Iris pigment epithelial cell (primary cell): ENCODE measurements at regions not wholly inside any gene's neighbourhood (a gene's known extent, or its start where the extent isn't known, plus 50 kb on each side); places are given as distances from the start of the nearest gene placed in this dataset.

ENCODE experiments used
- DNase-seq: peaks from one replicate; pipeline ENCODE4 v3.0.0-alpha.2; 2011; ENCODE audit warnings: low read depth

GRCh38 chr2:75277111-75277510 lies 77.8 kb upstream of the TACR1 start:
- peak; percentile 46 for DNase-seq

- DNase-seq, result peak; percentile 57
These were observed 77.0 kb upstream of the TACR1 start for GRCh38 chr2:75276093-75277029.

- DNase-seq, result no peak
These were observed 75.6 kb upstream of the TACR1 start for GRCh38 chr2:75274936-75275335.

- DNase-seq, result no peak
These were observed 68.8 kb upstream of the TACR1 start for GRCh38 chr2:75268112-75268511.

- DNase-seq, result no peak
These were observed 62.6 kb upstream of the TACR1 start for GRCh38 chr2:75261923-75262322.

GRCh38 chr2:75260946-75261345 lies 61.6 kb upstream of the TACR1 start:
- no peak for DNase-seq

DNA sequence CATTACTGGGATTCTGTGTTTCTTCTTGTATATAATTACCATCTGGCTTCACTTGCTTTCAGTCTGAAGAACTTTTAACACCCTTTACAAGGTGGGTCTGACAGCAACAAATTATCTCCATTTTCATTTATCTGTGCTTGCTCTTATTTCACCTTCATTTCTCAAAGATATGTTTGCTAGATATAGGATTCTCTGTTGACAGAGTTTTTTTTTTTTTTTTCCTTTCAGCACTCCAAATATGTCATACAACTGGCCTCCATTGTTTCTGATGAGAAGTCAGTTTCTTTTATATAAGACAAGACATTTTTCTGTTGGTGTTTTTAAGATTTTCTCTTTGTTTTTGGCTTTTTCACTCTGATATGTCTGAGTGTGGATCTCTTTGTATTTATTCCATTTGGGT lies 59.3 kb upstream of the TACR1 start:
- DNase-seq, result no peak

GRCh38 chr2:75256485-75256884 lies 57.2 kb upstream of the TACR1 start:
- no peak for DNase-seq

DNA sequence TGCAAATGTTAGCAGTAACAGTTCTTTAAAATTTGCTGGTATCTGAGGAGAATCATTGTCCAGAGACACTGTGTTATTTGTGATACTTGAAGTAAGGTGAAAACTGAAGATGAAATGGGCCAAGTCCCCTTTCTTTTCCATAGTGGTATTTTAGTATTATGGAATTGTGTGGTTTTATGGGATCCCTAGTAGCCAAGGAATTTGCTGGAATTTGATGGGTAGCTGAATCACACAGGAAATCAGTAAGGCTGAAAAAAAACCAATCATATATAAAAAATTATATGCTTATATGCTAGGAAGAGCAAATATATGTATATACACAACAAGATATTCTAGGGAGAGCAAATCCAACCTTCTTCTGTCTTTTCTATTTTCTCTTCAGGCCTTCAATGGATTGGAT lies 54.2 kb upstream of the TACR1 start:
- no peak for DNase-seq

DNA sequence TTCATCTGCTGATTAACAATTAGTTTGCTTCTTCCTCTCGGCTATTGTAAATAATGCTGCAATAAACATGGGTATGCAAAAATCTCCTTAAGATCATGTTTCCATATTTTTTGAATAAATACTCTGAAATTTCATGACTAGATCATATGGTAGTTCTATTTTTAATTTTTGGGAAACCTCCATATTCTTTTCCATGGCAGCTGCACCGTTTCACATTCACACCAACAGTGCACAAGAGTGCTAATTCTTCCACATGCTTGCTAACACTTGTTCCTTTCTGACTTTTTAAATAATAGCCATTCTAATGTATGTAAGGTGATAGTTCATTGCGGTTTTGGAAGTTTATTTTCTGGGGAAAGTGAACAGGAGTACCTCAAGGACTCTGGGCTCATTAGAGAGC lies 52.6 kb upstream of the TACR1 start:
- DNase-seq, result no peak
